GM12872 (cell line): ENCODE measurements at regions not wholly inside any gene's neighbourhood (a gene's known extent, or its start where the extent isn't known, plus 50 kb on each side); places are given as distances from the start of the nearest gene placed in this dataset.

Source experiments
- CTCF ChIP-seq: IDR thresholded peaks from 3 replicates; pipeline ENCODE4 v1.5.1; 2011; ENCODE audit warnings: low read depth, mild to moderate bottlenecking, low read length, moderate library complexity; ENCODE audit not compliant: insufficient read depth

GRCh38 chr15:46277451-46277850 is 642.6 kb downstream of the SQOR start:
- no peak for TF ChIP-seq CTCF

- no peak for TF ChIP-seq CTCF
These were observed 643.2 kb downstream of the SQOR start for GRCh38 chr15:46278062-46278461.

GRCh38 chr15:46278486-46279090 is 643.8 kb downstream of the SQOR start:
- TF ChIP-seq CTCF, result no peak

GRCh38 chr15:46280762-46281542 is 646.1 kb downstream of the SQOR start:
- TF ChIP-seq CTCF, result no peak

- no peak for TF ChIP-seq CTCF
These were observed 658.7 kb downstream of the SQOR start for GRCh38 chr15:46293550-46293949.

- no peak for TF ChIP-seq CTCF
These were observed 661.2 kb downstream of the SQOR start for GRCh38 chr15:46296002-46296401.

- no peak for TF ChIP-seq CTCF
These were observed 662.0 kb downstream of the SQOR start for GRCh38 chr15:46296797-46297196.
